ENCODE measurements at regions not wholly inside any gene's neighbourhood (a gene's known extent, or its start where the extent isn't known, plus 50 kb on each side); places are given as distances from the start of the nearest gene placed in this dataset.

DNA sequence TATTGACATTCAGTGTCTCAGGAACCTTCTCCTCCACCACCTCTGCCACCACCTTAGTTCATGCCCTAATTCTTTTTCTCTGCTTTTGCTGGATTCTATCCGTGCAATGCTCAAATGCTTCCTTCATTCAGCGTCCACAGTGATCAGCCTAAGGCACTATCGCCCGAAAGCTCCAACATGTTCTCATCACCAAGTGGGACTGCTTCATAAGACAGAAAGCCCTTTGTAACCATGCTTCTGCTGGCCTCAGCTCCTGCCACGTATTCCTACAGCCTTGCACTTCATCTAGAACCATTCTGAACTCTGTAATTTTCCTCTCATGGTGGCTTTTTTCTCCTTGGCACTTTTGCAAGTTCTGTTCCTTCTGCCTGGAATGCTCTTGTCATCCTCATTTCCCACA, 222.9 kb downstream of the HNMT start:
- no peaks in the 10 kb centered on the region for H3K9me3 ChIP-seq (ENCODE audit: control insufficient read depth, insufficient read depth, low read length)
- DNase-seq (ENCODE audit: low read depth, low spot score): no peak
- ChIA-PET POLR2A (no interaction called here), CTCF (no interaction called here)
- H3K27ac ChIP-seq (ENCODE audit: low read depth, low read length): no peak overlapping the region
- H3K27me3 ChIP-seq (ENCODE audit: control insufficient read depth, insufficient read depth, low read length): peaks cover 2% of the 10 kb centered on the region
- TF ChIP-seq, protein P1, sequence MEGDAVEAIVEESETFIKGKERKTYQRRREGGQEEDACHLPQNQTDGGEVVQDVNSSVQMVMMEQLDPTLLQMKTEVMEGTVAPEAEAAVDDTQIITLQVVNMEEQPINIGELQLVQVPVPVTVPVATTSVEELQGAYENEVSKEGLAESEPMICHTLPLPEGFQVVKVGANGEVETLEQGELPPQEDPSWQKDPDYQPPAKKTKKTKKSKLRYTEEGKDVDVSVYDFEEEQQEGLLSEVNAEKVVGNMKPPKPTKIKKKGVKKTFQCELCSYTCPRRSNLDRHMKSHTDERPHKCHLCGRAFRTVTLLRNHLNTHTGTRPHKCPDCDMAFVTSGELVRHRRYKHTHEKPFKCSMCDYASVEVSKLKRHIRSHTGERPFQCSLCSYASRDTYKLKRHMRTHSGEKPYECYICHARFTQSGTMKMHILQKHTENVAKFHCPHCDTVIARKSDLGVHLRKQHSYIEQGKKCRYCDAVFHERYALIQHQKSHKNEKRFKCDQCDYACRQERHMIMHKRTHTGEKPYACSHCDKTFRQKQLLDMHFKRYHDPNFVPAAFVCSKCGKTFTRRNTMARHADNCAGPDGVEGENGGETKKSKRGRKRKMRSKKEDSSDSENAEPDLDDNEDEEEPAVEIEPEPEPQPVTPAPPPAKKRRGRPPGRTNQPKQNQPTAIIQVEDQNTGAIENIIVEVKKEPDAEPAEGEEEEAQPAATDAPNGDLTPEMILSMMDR (IDR thresholded peaks at IDR 0.05; ENCODE audit: low read depth, low read length): no peak
- H3K4me3 ChIP-seq (ENCODE audit: low read depth, low read length): no peak overlapping the region

DNA sequence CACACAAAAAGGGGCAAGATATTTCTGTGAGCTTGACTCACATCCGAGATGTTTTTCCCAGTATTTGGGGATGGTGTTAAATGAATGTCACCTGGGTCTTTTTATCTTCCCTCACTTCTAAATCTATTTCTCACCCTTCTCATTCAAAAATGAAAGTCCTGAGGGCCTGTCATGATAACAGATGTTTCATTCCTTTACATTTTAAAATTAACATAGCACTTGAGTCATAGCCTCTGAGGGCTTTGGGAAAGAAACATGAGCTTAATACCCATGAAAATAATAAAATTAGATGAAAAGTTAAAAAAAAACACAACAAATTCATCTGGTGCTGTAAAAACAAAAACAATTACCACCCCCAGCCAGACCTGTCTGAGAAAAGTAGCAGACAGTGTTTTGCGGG, 226.7 kb downstream of the HNMT start:
- POLR2A ChIA-PET: no interaction called here
- TF ChIP-seq, protein P1 (IDR thresholded peaks at IDR 0.05; ENCODE audit: low read depth, low read length): no peak

DNA sequence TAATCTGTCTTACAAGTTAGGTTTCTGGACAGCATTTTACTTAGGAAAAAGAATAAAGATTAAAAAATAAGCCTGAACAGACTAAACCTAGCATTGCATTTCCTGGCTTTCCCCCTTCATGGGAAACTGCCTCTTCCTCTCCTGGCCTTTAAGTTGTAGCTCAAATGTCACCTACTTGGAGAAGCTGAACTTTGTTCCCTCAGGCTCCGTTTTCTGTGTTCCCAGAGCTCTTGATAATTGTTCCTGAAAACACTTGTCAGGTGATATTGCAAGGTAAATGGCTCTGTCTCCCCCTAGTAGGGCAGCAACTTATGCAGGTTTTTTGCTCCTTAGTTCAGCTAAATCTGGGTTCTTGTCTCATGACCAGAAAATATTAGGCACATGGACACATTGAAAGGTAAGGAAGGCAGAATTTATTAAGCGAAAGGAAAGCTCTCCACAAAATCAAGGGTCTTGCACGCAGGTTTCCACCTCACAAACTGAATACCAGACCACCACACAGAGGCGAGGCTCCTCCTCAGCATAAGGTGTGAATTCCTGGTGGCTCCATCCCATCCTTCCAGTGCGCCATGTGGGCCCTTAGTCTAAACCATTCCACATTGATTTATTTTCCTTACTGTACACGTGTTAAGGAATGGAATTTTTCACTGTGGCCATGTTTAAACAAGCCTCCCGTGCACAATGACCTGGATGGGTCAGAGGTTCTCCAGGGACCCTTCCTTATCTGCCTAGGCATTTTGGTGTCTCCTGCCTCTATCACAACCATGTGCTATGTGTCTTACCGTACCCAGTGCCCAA, 229.3 kb downstream of the HNMT start:
- no peak for DNase-seq (ENCODE audit: low read depth, low spot score)
- Histone ChIP-seq H3K27me3 (ENCODE audit: control insufficient read depth, insufficient read depth, low read length) (no peaks in the 10 kb centered on the region), H3K27ac (ENCODE audit: low read depth, low read length) (no peak overlapping the region), H3K9me3 (ENCODE audit: control insufficient read depth, insufficient read depth, low read length) (no peaks in the 10 kb centered on the region), H3K4me3 (ENCODE audit: low read depth, low read length) (no peak overlapping the region)
- TF ChIP-seq, protein P1 (IDR thresholded peaks at IDR 0.05; ENCODE audit: low read depth, low read length): no peak
- POLR2A ChIA-PET: no interaction called here
- CTCF ChIA-PET: interaction anchor here (0.8 to 1.0 kb wide), 2 partner anchors 26 to 181 kb away, joined by 3 read pairs; no protein-coding TSS in a partner anchor

More for the DNA sequence above, 226.7 kb downstream of the HNMT start:
- no peak for DNase-seq (ENCODE audit: low read depth, low spot score)
- CTCF ChIA-PET: no interaction called here
- H3K4me3 ChIP-seq (ENCODE audit: low read depth, low read length): no peak overlapping the region
- no peaks in the 10 kb centered on the region for H3K27me3 ChIP-seq (ENCODE audit: control insufficient read depth, insufficient read depth, low read length)
- H3K9me3 ChIP-seq (ENCODE audit: control insufficient read depth, insufficient read depth, low read length): no peaks in the 10 kb centered on the region
- H3K27ac ChIP-seq (ENCODE audit: low read depth, low read length): no peak overlapping the region

DNA sequence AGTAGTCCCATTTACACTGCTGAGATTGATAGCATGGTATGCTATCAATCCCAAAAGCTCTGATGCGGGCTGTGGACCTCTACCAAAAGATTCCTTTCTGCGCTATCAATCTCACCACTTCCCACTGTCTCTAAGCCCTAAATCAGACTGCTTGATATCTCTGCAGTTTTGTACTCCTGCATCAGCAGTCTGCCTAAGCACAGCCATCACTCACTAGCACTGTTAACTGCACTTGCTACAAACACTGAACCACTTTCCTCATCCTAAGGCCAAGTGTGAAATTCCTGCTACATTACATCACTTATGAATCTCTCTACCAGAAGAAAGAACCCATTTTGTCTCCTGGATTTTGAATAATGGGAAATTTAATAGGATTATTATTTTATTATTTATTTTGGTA, 237.0 kb downstream of the HNMT start:
- TF ChIP-seq, protein P1 (IDR thresholded peaks at IDR 0.05; ENCODE audit: low read depth, low read length): no peak
- Histone ChIP-seq H3K9me3 (ENCODE audit: control insufficient read depth, insufficient read depth, low read length) (no peaks in the 10 kb centered on the region), H3K27ac (ENCODE audit: low read depth, low read length) (no peak overlapping the region), H3K27me3 (ENCODE audit: control insufficient read depth, insufficient read depth, low read length) (no peaks in the 10 kb centered on the region), H3K4me3 (ENCODE audit: low read depth, low read length) (no peak overlapping the region)
- ChIA-PET CTCF (interaction anchor here (0.5 kb wide), 1 partner anchor 91 kb away, joined by 4 read pairs; no protein-coding TSS in a partner anchor), POLR2A (no interaction called here)
- no peak for DNase-seq (ENCODE audit: low read depth, low spot score)

DNA sequence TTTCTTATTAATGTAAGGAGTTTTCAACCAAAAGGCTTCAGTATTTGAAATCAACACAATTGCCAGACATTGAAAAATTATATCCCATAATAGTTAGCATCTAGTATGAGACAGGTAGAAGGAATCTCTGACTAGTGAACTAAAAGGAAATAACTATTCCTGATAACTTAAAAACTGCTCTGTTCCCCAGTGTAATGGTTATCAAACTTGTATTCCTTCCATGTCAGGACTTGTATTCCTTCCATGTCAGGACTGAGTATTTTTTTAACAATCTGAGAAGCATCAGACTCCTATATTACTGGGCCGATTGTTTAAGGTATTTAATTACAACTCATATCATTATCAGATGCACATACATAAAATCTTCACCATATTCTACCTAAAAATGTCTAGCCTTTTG, 238.5 kb downstream of the HNMT start:
- ChIA-PET CTCF (no interaction called here), POLR2A (no interaction called here)
- Histone ChIP-seq H3K27ac (ENCODE audit: low read depth, low read length) (no peak overlapping the region), H3K4me3 (ENCODE audit: low read depth, low read length) (no peak overlapping the region), H3K9me3 (ENCODE audit: control insufficient read depth, insufficient read depth, low read length) (no peaks in the 10 kb centered on the region), H3K27me3 (ENCODE audit: control insufficient read depth, insufficient read depth, low read length) (no peaks in the 10 kb centered on the region)
- no peak for DNase-seq (ENCODE audit: low read depth, low spot score)
- TF ChIP-seq, protein P1 (IDR thresholded peaks at IDR 0.05; ENCODE audit: low read depth, low read length): no peak
